Activated naive CD4-positive, alpha-beta T cell treated with anti-CD3 and anti-CD28 coated beads, Interleukin-2, amount 50 U/mL, for 24 hours (primary cell): ENCODE measurements at regions not wholly inside any gene's neighbourhood (a gene's known extent, or its start where the extent isn't known, plus 50 kb on each side); places are given as distances from the start of the nearest gene placed in this dataset.

Experiments
- H3K27ac Mint-ChIP-seq: one replicate; pipeline ENCODE4 v1.8.0; 2021; ENCODE audit warnings: mild to moderate bottlenecking, mixed read lengths
- H3K27me3 Mint-ChIP-seq: one replicate; pipeline ENCODE4 v1.8.0; 2021; ENCODE audit warnings: mixed read lengths
- H3K36me3 Mint-ChIP-seq: one replicate; pipeline ENCODE4 v1.8.0; 2021; ENCODE audit warnings: mixed read lengths
- H3K4me1 Mint-ChIP-seq: one replicate; pipeline ENCODE4 v1.8.0; 2021; ENCODE audit warnings: mixed read lengths
- H3K4me3 Mint-ChIP-seq: one replicate; pipeline ENCODE4 v1.8.0; 2021; ENCODE audit warnings: mild to moderate bottlenecking, mixed read lengths
- H3K9me3 Mint-ChIP-seq: one replicate; pipeline ENCODE4 v1.8.0; 2021; ENCODE audit warnings: mixed read lengths

GRCh38 chr7:96638669-96639068 lies 71.0 kb downstream of the SEM1 start:
- Mint-ChIP-seq H3K4me3 (no peak overlapping the region), H3K27me3 (no peaks in the 10 kb centered on the region), H3K36me3 (peaks cover 12% of the 10 kb centered on the region), H3K27ac (no peak overlapping the region), H3K4me1 (no peaks in the 10 kb centered on the region), H3K9me3 (no peaks in the 10 kb centered on the region)

GRCh38 chr7:96637522-96637921 lies 72.1 kb downstream of the SEM1 start:
- no peaks in the 10 kb centered on the region for H3K4me1 Mint-ChIP-seq
- no peak overlapping the region for H3K27ac Mint-ChIP-seq
- no peaks in the 10 kb centered on the region for H3K9me3 Mint-ChIP-seq
- no peaks in the 10 kb centered on the region for H3K27me3 Mint-ChIP-seq
- no peak overlapping the region for H3K4me3 Mint-ChIP-seq
- peaks cover 10% of the 10 kb centered on the region for H3K36me3 Mint-ChIP-seq

GRCh38 chr7:96636979-96637378 lies 72.7 kb downstream of the SEM1 start:
- H3K4me3 Mint-ChIP-seq: no peak overlapping the region
- H3K36me3 Mint-ChIP-seq: peaks cover 12% of the 10 kb centered on the region
- H3K9me3 Mint-ChIP-seq: no peaks in the 10 kb centered on the region
- H3K4me1 Mint-ChIP-seq: no peaks in the 10 kb centered on the region
- no peaks in the 10 kb centered on the region for H3K27me3 Mint-ChIP-seq
- H3K27ac Mint-ChIP-seq: no peak overlapping the region

GRCh38 chr7:96636342-96636860 lies 73.2 kb downstream of the SEM1 start:
- Mint-ChIP-seq H3K36me3 (peaks cover 15% of the 10 kb centered on the region), H3K9me3 (no peaks in the 10 kb centered on the region), H3K27me3 (no peaks in the 10 kb centered on the region), H3K27ac (no peak overlapping the region), H3K4me3 (no peak overlapping the region), H3K4me1 (no peaks in the 10 kb centered on the region)

GRCh38 chr7:96629884-96630283 lies 79.8 kb downstream of the SEM1 start:
- Mint-ChIP-seq H3K4me1 (no peaks in the 10 kb centered on the region), H3K27me3 (no peaks in the 10 kb centered on the region), H3K36me3 (peaks cover 13% of the 10 kb centered on the region), H3K4me3 (no peak overlapping the region), H3K9me3 (peaks cover 24% of the 10 kb centered on the region), H3K27ac (no peak overlapping the region)

GRCh38 chr7:96624954-96625353 lies 84.7 kb downstream of the SEM1 start:
- H3K4me3 Mint-ChIP-seq: no peak overlapping the region
- H3K27me3 Mint-ChIP-seq: no peaks in the 10 kb centered on the region
- peaks cover 24% of the 10 kb centered on the region for H3K9me3 Mint-ChIP-seq
- no peaks in the 10 kb centered on the region for H3K4me1 Mint-ChIP-seq
- no peak overlapping the region for H3K27ac Mint-ChIP-seq
- H3K36me3 Mint-ChIP-seq: peaks cover 11% of the 10 kb centered on the region

- Mint-ChIP-seq H3K27ac (no peak overlapping the region), H3K36me3 (peaks cover 7% of the 10 kb centered on the region), H3K9me3 (peaks cover 5% of the 10 kb centered on the region), H3K4me1 (no peaks in the 10 kb centered on the region), H3K27me3 (no peaks in the 10 kb centered on the region), H3K4me3 (no peak overlapping the region)
These were observed 87.7 kb downstream of the SEM1 start for GRCh38 chr7:96621932-96622331.

- H3K4me1 Mint-ChIP-seq: no peaks in the 10 kb centered on the region
- H3K9me3 Mint-ChIP-seq: peaks cover 28% of the 10 kb centered on the region
- H3K27ac Mint-ChIP-seq: no peak overlapping the region
- H3K4me3 Mint-ChIP-seq: no peak overlapping the region
- peaks cover 2% of the 10 kb centered on the region for H3K36me3 Mint-ChIP-seq
- H3K27me3 Mint-ChIP-seq: no peaks in the 10 kb centered on the region
These were observed 95.3 kb downstream of the SEM1 start for GRCh38 chr7:96614154-96614867.

- Mint-ChIP-seq H3K27ac (no peak overlapping the region), H3K4me1 (no peaks in the 10 kb centered on the region), H3K36me3 (peaks cover 2% of the 10 kb centered on the region), H3K9me3 (peaks cover 22% of the 10 kb centered on the region), H3K4me3 (no peak overlapping the region), H3K27me3 (peaks cover 4% of the 10 kb centered on the region)
These were observed 97.6 kb downstream of the SEM1 start for GRCh38 chr7:96612034-96612433.

- no peaks in the 10 kb centered on the region for H3K9me3 Mint-ChIP-seq
- no peaks in the 10 kb centered on the region for H3K36me3 Mint-ChIP-seq
- no peak overlapping the region for H3K27ac Mint-ChIP-seq
- H3K27me3 Mint-ChIP-seq: peaks cover 9% of the 10 kb centered on the region
- no peaks in the 10 kb centered on the region for H3K4me1 Mint-ChIP-seq
- no peak overlapping the region for H3K4me3 Mint-ChIP-seq
These were observed 104.5 kb downstream of the SEM1 start for GRCh38 chr7:96605045-96605716.

GRCh38 chr7:96599288-96599936 lies 110.2 kb downstream of the SEM1 start:
- Mint-ChIP-seq H3K27ac (no peak overlapping the region), H3K4me3 (no peak overlapping the region), H3K36me3 (no peaks in the 10 kb centered on the region), H3K27me3 (peaks cover 9% of the 10 kb centered on the region), H3K4me1 (no peaks in the 10 kb centered on the region), H3K9me3 (no peaks in the 10 kb centered on the region)

- Mint-ChIP-seq H3K4me1 (no peaks in the 10 kb centered on the region), H3K36me3 (no peaks in the 10 kb centered on the region), H3K4me3 (no peak overlapping the region), H3K27ac (no peak overlapping the region), H3K27me3 (peaks cover 9% of the 10 kb centered on the region), H3K9me3 (no peaks in the 10 kb centered on the region)
These were observed 111.2 kb downstream of the SEM1 start for GRCh38 chr7:96598421-96598820.

- Mint-ChIP-seq H3K4me1 (no peaks in the 10 kb centered on the region), H3K9me3 (no peaks in the 10 kb centered on the region), H3K27ac (no peak overlapping the region), H3K36me3 (no peaks in the 10 kb centered on the region), H3K27me3 (peaks cover 7% of the 10 kb centered on the region), H3K4me3 (no peak overlapping the region)
These were observed 113.4 kb downstream of the SEM1 start for GRCh38 chr7:96596120-96596826.

GRCh38 chr7:96591900-96592676 lies 117.6 kb downstream of the SEM1 start:
- no peaks in the 10 kb centered on the region for H3K4me1 Mint-ChIP-seq
- no peak overlapping the region for H3K27ac Mint-ChIP-seq
- no peaks in the 10 kb centered on the region for H3K36me3 Mint-ChIP-seq
- H3K27me3 Mint-ChIP-seq: peaks cover 4% of the 10 kb centered on the region
- H3K9me3 Mint-ChIP-seq: no peaks in the 10 kb centered on the region
- no peak overlapping the region for H3K4me3 Mint-ChIP-seq
